ENCODE measurements at regions not wholly inside any gene's neighbourhood (a gene's known extent, or its start where the extent isn't known, plus 50 kb on each side); places are given as distances from the start of the nearest gene placed in this dataset.
"Not testable (repeated sequence)": the region's sequence is repeated elsewhere in the genome, so short reads cannot be mapped to it uniquely, and the experiment has no call there.

GRCh38 chr4:128536746-128537145 lies 249.1 kb upstream of the PGRMC2 start:
- DNase-seq (ENCODE audit: low read depth, low spot score) = no peak

DNA sequence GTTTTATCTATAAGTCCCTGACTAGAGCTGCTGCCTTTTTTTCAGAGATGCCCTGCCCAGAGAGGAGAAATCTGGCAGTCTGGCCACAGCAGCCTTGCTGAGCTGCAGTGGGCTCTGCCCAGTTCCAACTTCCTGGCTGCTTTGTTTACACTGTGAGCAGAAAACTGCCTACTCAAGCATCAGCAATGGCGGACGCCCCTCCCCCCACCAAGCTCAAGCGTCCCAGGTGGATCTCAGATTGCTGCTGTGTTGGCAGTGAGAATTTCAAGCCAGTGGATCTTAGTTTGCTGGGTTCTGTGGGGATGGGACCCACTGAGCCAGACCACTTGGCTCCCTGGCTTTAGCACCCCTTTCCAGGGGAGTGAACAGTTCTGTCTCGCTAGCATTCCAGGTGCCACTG lies 247.9 kb upstream of the PGRMC2 start:
- not testable (repeated sequence) for DNase-seq (ENCODE audit: low read depth, low spot score)

GRCh38 chr4:128528793-128529553 lies 241.4 kb upstream of the PGRMC2 start:
- peak; percentile 85 for DNase-seq (ENCODE audit: low read depth, low spot score)

- no peak for DNase-seq (ENCODE audit: low read depth, low spot score)
These were observed 240.4 kb upstream of the PGRMC2 start for GRCh38 chr4:128527946-128528576.

DNA sequence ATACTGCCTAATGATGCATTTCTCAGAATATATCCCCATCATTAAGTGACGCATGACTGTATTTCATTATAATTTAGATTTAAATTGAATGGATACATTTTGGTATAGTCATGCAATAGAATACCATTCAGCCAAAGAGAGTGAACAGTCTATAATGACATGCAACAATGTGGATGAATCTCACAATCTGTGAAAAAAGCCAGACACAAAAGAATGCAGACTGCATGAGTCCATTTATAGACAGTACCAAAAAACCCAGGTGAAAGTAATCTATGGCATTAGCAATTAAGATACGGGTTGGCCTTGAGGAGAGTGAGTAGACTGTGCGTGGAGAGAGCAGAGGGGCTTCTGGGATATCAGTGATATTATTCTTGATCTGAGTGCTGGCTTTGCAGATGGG lies 239.7 kb upstream of the PGRMC2 start:
- no peak for DNase-seq (ENCODE audit: low read depth, low spot score)

DNA sequence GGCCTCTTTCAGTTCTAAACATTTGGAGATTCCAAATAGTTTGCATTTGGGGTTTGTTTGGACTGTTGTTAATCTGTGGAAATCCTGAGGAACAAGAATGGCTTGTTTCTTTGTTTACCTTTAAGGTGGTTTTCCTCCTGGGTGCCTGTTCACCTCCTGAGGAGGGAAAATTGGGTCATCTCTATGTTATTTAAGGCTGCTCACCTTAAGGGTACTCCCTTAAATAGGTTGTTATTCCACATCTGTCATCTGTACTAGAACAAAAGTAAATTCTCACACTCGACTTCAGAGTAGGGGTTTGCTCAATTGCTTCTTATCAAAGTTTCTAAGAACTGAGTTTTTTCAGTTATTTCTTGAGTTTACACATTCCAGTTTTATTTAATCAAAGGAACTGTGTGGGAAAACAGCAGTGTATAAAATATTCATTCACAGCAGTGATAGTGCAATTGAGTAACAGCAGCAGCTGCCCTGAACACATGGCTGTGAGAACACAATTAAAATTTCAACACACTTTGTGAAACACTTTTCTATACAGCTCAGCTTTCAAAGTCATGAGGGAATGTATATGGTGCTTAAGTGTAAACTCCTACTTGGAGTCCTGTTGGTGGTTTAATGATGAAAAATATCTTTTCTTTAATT lies 238.5 kb upstream of the PGRMC2 start:
- DNase-seq (ENCODE audit: low read depth, low spot score) = no peak

DNA sequence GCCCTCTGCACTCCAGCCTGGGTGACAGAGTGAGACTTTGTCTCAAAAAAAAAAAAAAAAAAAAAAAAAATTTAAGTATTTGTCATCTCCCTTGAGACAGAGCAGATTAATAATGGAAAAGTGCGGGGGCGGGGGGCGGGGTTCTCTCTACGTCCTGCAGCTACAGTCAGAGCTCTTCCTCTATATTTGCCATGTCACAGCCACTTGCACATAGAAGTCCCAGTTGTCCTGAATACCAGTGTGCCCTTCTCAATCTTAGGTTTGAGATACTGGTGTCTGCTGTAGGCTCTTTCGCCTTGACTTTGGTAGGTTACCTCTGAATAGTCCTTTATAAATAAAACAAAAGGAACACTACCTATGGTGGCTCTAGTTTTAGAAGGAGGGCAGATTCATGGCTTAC lies 237.8 kb upstream of the PGRMC2 start:
- no peak for DNase-seq (ENCODE audit: low read depth, low spot score)

GRCh38 chr4:128524311-128524710 lies 236.7 kb upstream of the PGRMC2 start:
- DNase-seq (ENCODE audit: low read depth, low spot score) = no peak

DNA sequence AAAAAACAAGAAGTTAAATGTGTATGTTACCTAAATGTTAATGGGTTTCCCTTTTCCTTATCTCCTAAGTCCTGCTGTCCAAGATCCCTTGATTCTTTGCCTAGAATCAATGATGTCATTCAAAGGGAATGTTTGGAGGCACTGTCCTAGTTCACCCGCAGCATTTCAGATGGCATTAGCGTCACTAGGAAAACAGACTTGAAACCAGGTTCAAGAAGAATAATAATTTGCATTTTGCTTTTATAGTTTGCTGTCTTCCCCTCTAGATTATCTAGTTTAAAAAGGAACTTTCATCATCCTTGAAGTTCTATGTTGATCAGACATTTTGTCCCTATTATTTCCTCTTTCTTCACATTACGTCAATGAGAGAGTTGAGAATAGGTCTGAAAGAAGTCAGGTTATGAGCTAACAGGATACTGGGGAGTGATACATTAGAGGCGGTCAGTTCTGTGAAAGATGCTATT lies 234.1 kb upstream of the PGRMC2 start:
- DNase-seq (ENCODE audit: low read depth, low spot score) = peak; percentile 77

GRCh38 chr4:128521156-128521555 lies 233.5 kb upstream of the PGRMC2 start:
- DNase-seq (ENCODE audit: low read depth, low spot score) = no peak

GRCh38 chr4:128519163-128519830 lies 231.7 kb upstream of the PGRMC2 start:
- DNase-seq (ENCODE audit: low read depth, low spot score) = no peak

DNA sequence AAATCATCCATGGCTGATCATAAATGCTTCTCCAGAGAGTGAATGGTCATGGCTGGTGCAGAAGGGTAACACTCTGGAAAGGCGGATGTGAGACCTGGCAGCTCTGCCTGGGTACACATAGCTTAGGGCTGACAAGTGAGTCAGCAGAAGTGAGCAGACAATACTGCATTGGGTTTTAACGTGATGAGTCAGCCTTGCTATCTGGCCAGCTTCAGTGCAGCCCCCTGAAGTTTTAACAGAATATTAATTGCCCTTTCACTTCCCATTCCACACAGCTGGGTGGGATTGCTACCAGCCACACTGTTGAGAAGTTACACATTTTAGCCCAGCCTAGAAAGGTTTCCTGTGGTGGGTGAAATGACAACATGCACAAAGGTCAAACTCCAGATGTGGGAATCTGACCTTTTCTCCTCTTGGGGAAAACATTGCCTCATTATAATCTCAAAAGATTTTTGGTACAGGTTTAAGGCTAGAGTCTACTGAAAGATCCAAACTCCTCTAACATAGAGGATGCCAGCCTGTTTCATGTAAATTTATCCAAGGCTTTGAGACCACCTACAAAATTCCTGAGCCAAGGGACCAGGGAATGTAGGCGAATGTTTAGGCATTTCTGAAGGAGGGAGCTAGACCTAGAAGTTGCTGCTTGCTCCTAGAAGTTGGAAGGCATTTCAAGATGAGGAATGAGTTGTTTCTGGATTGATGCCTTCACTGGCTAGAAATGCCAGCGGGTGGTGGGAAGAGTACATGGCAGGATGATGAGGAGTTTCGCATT lies 230.3 kb upstream of the PGRMC2 start:
- DNase-seq (ENCODE audit: low read depth, low spot score) = peak; percentile 89

- no peak for DNase-seq (ENCODE audit: low read depth, low spot score)
These were observed 229.6 kb upstream of the PGRMC2 start for GRCh38 chr4:128517096-128517738.

GRCh38 chr4:128516301-128516969 lies 228.8 kb upstream of the PGRMC2 start:
- DNase-seq (ENCODE audit: low read depth, low spot score) = no peak

DNA sequence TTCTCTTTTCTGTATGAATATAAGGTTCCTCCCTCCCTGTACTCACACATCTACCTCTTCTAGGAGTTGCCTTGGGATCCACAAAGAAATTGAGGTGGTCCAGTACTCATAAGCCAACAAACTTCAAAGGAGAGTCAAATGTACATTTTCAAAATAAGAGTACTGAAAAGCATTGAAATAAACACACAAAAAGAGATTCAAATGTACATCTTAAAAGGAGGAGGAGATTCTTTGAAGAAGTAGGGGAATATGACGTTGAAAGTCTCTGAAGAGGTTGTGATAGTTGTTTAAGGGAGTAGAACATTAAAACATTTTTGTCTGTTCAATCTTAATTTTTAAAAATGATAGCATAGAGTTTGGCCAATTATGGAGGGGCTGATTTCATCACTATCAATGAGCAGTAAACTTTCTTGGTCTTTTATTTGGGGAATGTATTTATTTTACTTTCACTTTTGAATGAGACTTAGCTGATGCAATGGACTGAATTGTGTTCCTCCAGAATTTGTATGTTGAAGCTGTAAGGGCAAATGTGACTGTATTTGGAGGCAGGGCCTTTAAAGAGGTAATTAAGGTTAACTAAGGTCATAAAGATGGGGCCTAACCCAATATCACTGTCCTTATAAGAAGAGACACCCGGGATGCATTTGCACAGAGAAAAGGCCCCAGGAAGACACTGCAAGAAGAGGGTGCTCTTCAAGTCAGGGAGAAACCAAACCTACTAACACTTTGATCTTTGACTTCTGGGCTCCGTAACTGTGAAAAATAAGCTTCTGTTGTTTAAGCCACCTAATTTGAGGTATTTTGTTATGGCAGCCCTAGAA lies 226.3 kb upstream of the PGRMC2 start:
- no peak for DNase-seq (ENCODE audit: low read depth, low spot score)

- no peak for DNase-seq (ENCODE audit: low read depth, low spot score)
These were observed 225.2 kb upstream of the PGRMC2 start for GRCh38 chr4:128512767-128513322.

DNA sequence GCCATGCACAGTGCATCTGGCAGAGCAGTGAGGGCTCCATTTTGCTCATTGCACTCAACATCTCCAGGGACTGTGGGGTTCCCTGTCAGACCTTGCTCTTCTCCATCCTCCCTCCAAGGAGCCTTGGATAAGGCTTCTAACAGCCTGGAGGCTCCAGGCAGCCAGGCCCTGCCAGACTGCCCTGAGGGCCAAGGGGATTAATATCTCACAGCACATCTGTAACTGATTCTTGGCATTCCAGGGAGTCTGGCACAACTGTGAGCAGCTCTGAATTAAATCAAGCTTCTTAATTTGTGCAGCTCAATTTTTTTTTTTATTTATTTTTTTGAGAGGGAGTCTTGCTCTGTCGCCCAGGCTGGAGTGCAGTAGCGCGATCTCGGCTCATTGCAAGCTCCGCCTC lies 224.5 kb upstream of the PGRMC2 start:
- no peak for DNase-seq (ENCODE audit: low read depth, low spot score)

DNA sequence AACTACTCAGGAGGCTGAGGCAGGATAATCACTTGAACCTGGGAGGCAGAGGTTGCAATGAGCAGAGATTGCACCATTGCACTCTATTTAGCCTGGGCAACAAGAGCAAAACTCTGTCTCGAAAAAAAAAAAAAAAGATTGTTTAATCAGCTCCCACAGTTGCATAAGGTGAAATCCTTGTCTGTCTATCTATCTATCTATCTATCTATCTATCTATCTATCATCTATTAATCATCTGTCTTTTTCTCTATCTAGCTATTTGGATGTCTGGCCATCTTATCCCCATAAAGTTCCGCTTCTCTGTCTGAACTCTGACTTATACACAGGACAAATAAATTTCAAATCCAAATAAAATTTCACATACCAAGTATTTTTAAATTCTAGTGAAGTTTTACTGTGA lies 223.2 kb upstream of the PGRMC2 start:
- no peak for DNase-seq (ENCODE audit: low read depth, low spot score)

Measured in pulmonary artery endothelial cell (primary cell).